Breast epithelium (tissue), 4 donors: ENCODE measurements at regions not wholly inside any gene's neighbourhood (a gene's known extent, or its start where the extent isn't known, plus 50 kb on each side); places are given as distances from the start of the nearest gene placed in this dataset.

ENCODE experiments used
- DNase-seq, 2 donors: peaks; one replicate each; pipeline ENCODE4 v3.0.0-alpha.2; 2019; ENCODE audit warnings: low spot score in 2 of 2
- H3K27ac ChIP-seq, 2 donors: fragments of 200-600 bp; sonication (generic) in 1 of 2; one replicate each; pipeline ENCODE4 v1.5.1; 2016 to 2019; ENCODE audit warnings: mild to moderate bottlenecking in 1 of 2
- H3K27me3 ChIP-seq, 2 donors: fragments of 200-600 bp; sonication (generic) in 1 of 2; one replicate each; pipeline versions ENCODE4 v1.5.1 to v1.6.0; 2017 to 2019; ENCODE audit warnings: control low read depth in 1 of 2, mild to moderate bottlenecking in 1 of 2
- H3K36me3 ChIP-seq: fragments of 200-600 bp; one replicate; pipeline ENCODE4 v1.5.1; 2019
- H3K4me1 ChIP-seq, 2 donors: fragments of 200-600 bp; sonication (generic); one replicate each; pipeline ENCODE4 v1.5.1; 2016 to 2019; ENCODE audit warnings: control low read depth in 1 of 2
- H3K4me3 ChIP-seq, 3 donors: fragments of 200-600 bp; sonication (generic); 1 replicate in 2 of 3; 2 replicates in 1 of 3; pipeline ENCODE4 v1.5.1; 2016 to 2019; ENCODE audit warnings: mild to moderate bottlenecking in 3 of 3, moderate library complexity in 2 of 3
- H3K9me3 ChIP-seq, 2 donors: fragments of 200-600 bp; sonication (generic) in 1 of 2; one replicate each; pipeline ENCODE4 v1.5.1; 2016 to 2019; ENCODE audit warnings: control low read depth in 1 of 2
- CTCF ChIP-seq, 3 donors: fragments of 450-650 bp; IDR thresholded peaks; one replicate each; pipeline ENCODE4 v1.5.1; 2016 to 2017; ENCODE audit warnings: antibody characterized with exemption in 3 of 3, mild to moderate bottlenecking in 3 of 3, moderate library complexity in 3 of 3
- POLR2A ChIP-seq: fragments of 450-650 bp; IDR thresholded peaks from one replicate; pipeline ENCODE4 v1.6.1; 2016; ENCODE audit warnings: antibody characterized with exemption, mild to moderate bottlenecking, moderate library complexity
- POLR2AphosphoS5 ChIP-seq, 3 donors: sonication (generic); formaldehyde crosslinking; IDR thresholded peaks; one replicate each; pipeline ENCODE4 v1.6.1; 2017; ENCODE audit warnings: antibody characterized with exemption in 3 of 3
- intact Hi-C: fragments of 100-400 bp; cut with DNase I; formaldehyde crosslinking; loops from one replicate; pipeline ENCODE4 v1.15.1; 2023; ENCODE audit warnings: low total_unique reads

- no peak for DNase-seq
Measured at GRCh38 chr13:64958106-64958505, 2272.0 kb downstream of the PCDH9 start.

GRCh38 chr13:64938660-64939059 is 2291.5 kb downstream of the PCDH9 start:
- H3K4me1 ChIP-seq = no peaks in the 10 kb centered on the region

More at GRCh38 chr13:64958106-64958505, 2272.0 kb downstream of the PCDH9 start:
- Histone ChIP-seq H3K27me3 (no peaks in the 10 kb centered on the region), H3K9me3 (no peaks in the 10 kb centered on the region), H3K4me3 (no peak overlapping the region), H3K36me3 (no peaks in the 10 kb centered on the region), H3K4me1 (no peaks in the 10 kb centered on the region), H3K27ac (no peak overlapping the region)
- intact Hi-C loops = no loop called here
- TF ChIP-seq CTCF (IDR thresholded peaks at IDR 0.05) (no peak), POLR2AphosphoS5 (IDR thresholded peaks at IDR 0.05) (no peak), POLR2A (no peak)

GRCh38 chr13:64937302-64937701 is 2292.8 kb downstream of the PCDH9 start:
- Histone ChIP-seq H3K27ac (no peak overlapping the region), H3K36me3 (no peaks in the 10 kb centered on the region), H3K27me3 (no peaks in the 10 kb centered on the region), H3K4me3 (no peak overlapping the region), H3K9me3 (no peaks in the 10 kb centered on the region), H3K4me1 (no peaks in the 10 kb centered on the region)
- intact Hi-C loops = no loop called here
- TF ChIP-seq POLR2AphosphoS5 (IDR thresholded peaks at IDR 0.05) (no peak), CTCF (IDR thresholded peaks at IDR 0.05) (no peak), POLR2A (no peak)
- DNase-seq = no peak

More at GRCh38 chr13:64938660-64939059, 2291.5 kb downstream of the PCDH9 start:
- no peak overlapping the region for H3K4me3 ChIP-seq
- no peak overlapping the region for H3K27ac ChIP-seq
- no peaks in the 10 kb centered on the region for H3K9me3 ChIP-seq
- intact Hi-C loops = no loop called here
- H3K36me3 ChIP-seq = no peaks in the 10 kb centered on the region
- TF ChIP-seq CTCF (IDR thresholded peaks at IDR 0.05) = no peak
- TF ChIP-seq POLR2A = no peak
- no peak for TF ChIP-seq POLR2AphosphoS5 (IDR thresholded peaks at IDR 0.05)
- no peak for DNase-seq
- no peaks in the 10 kb centered on the region for H3K27me3 ChIP-seq

DNA sequence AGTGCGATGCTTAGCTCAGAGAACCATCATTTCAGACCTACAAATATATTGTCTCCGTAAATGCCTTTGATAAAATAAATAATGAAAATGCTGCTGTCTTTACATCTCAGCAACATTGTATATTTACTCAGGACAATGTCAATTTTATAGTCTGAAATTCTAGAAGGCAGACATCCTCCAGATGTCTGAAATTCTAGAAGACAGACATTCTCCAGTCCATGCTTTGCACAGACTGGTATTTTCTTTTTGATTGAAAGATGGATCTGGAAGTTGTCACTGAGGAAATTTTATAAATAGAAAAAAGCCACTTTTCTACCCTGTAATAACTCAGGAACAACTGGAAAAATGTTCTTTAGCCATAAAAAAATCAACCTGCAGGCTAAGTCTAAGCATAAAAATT is 2293.3 kb downstream of the PCDH9 start:
- no peaks in the 10 kb centered on the region for H3K36me3 ChIP-seq
- TF ChIP-seq CTCF (IDR thresholded peaks at IDR 0.05) = no peak
- TF ChIP-seq POLR2A = no peak
- TF ChIP-seq POLR2AphosphoS5 (IDR thresholded peaks at IDR 0.05) = no peak
- no peak overlapping the region for H3K4me3 ChIP-seq
- DNase-seq = no peak
- H3K27ac ChIP-seq = no peak overlapping the region
- intact Hi-C loops = no loop called here
- H3K27me3 ChIP-seq = no peaks in the 10 kb centered on the region
- no peaks in the 10 kb centered on the region for H3K9me3 ChIP-seq
- no peaks in the 10 kb centered on the region for H3K4me1 ChIP-seq

- TF ChIP-seq CTCF (IDR thresholded peaks at IDR 0.05) = no peak
- TF ChIP-seq POLR2A = no peak
- no peak for TF ChIP-seq POLR2AphosphoS5 (IDR thresholded peaks at IDR 0.05)
- H3K9me3 ChIP-seq = no peaks in the 10 kb centered on the region
- no peak overlapping the region for H3K27ac ChIP-seq
- no peaks in the 10 kb centered on the region for H3K27me3 ChIP-seq
- H3K4me1 ChIP-seq = no peaks in the 10 kb centered on the region
- no peaks in the 10 kb centered on the region for H3K36me3 ChIP-seq
- intact Hi-C loops = no loop called here
- no peak for DNase-seq
- H3K4me3 ChIP-seq = no peak overlapping the region
Measured at GRCh38 chr13:64935441-64935840, 2294.7 kb downstream of the PCDH9 start.
